ENCODE measurements at regions not wholly inside any gene's neighbourhood (a gene's known extent, or its start where the extent isn't known, plus 50 kb on each side); places are given as distances from the start of the nearest gene placed in this dataset.

DNA sequence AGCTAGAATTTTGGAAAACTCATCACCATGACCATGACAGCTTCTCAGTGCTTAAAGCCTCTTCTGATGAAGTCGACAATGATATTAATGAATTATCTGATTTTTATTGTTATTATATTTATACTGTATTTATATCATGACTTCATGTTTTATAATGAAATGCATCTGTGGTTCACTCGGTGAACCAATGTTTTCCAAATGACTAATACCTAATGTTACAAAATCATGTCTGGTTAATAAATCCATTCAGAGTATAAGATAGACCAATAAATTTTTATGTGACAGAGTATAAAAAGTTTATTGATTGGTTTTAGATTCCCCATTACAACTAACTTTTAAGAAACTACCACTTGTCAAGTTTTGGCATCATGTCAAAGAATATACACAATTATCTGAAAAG lies 416.5 kb downstream of the MLLT3 start:
- no peak overlapping the region for H3K4me2 ChIP-seq (ENCODE audit: insufficient read depth, low read length)
- ChIA-PET CTCF (ENCODE audit: low intra/inter-chr PET ratio) (no interaction called here), POLR2A (interaction anchor here (0.7 kb wide), 1 partner anchor 634 kb away, joined by 3 read pairs; no protein-coding TSS in a partner anchor)
- no peak overlapping the region for H3K4me3 ChIP-seq
- no peaks in the 10 kb centered on the region for H3K9me1 ChIP-seq (ENCODE audit: control insufficient read depth, insufficient read depth, low read length)
- intact Hi-C loops (cut with micrococcal nuclease) (no loop called here), in situ Hi-C loops (cut with MboI) (no loop called here)
- no peak for ATAC-seq
- no peaks in the 10 kb centered on the region for H3K36me3 ChIP-seq (ENCODE audit: control insufficient read depth, insufficient read depth, low read length)
- H4K20me1 ChIP-seq (replicated peaks; ENCODE audit: control insufficient read depth, insufficient read depth, low read length) = no peaks in the 10 kb centered on the region
- H3K79me2 ChIP-seq (ENCODE audit: control insufficient read depth, insufficient read depth, low read length) = no peaks in the 10 kb centered on the region
- no TSS peak for BruUV-seq (replicated peaks)
- no peak overlapping the region for H3K27ac ChIP-seq (ENCODE audit: extremely low read depth, low read depth, low read length)
- WGBS (ENCODE audit: insufficient coverage, low coverage, missing lambda C conversion rate) = 0% methylated on average over 2 of the region's 2 CpGs
- no peak overlapping the region for H2AFZ ChIP-seq (ENCODE audit: low read depth, low read length)
- no peaks in the 10 kb centered on the region for H3K9me3 ChIP-seq (replicated peaks; ENCODE audit: control insufficient read depth, insufficient read depth, low read depth, low read length)
- FAIRE-seq = no peak
- TF ChIP-seq BRCA1 (IDR thresholded peaks at IDR 0.05) (no peak), BRCA1 (CRISPR knock-in tag; IDR thresholded peaks at IDR 0.05) (no peak), NR4A1 (CRISPR knock-in tag; IDR thresholded peaks at IDR 0.05) (no peak), NR4A1 (tag; IDR thresholded peaks at IDR 0.05) (no peak), ZNF76 (CRISPR knock-in tag; IDR thresholded peaks at IDR 0.05; ENCODE audit: borderline replicate concordance) (no peak)
- TF ChIP-seq, protein P1, sequence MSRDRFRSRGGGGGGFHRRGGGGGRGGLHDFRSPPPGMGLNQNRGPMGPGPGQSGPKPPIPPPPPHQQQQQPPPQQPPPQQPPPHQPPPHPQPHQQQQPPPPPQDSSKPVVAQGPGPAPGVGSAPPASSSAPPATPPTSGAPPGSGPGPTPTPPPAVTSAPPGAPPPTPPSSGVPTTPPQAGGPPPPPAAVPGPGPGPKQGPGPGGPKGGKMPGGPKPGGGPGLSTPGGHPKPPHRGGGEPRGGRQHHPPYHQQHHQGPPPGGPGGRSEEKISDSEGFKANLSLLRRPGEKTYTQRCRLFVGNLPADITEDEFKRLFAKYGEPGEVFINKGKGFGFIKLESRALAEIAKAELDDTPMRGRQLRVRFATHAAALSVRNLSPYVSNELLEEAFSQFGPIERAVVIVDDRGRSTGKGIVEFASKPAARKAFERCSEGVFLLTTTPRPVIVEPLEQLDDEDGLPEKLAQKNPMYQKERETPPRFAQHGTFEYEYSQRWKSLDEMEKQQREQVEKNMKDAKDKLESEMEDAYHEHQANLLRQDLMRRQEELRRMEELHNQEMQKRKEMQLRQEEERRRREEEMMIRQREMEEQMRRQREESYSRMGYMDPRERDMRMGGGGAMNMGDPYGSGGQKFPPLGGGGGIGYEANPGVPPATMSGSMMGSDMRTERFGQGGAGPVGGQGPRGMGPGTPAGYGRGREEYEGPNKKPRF (IDR thresholded peaks at IDR 0.05; ENCODE audit: low read depth, low read length) = no peak
- no peak for DNase-seq (ENCODE audit: extremely low read depth in 1 of 4, low spot score in 3 of 4)
- no peaks in the 10 kb centered on the region for H3K27me3 ChIP-seq (ENCODE audit: control insufficient read depth in 2 of 2, insufficient read depth in 2 of 2, low read length in 2 of 2)
- no peaks in the 10 kb centered on the region for H3K4me1 ChIP-seq (replicated peaks in 1 of 2; ENCODE audit: control insufficient read depth in 2 of 2, insufficient read depth in 2 of 2, low read length in 2 of 2)
- no peak overlapping the region for H3K9ac ChIP-seq (ENCODE audit: insufficient read depth in 1 of 2, low read depth in 2 of 2, low read length in 2 of 2)
